Suppressor macrophage treated with lipopolysaccharide for 1 hour (primary cell): ENCODE measurements at regions not wholly inside any gene's neighbourhood (a gene's known extent, or its start where the extent isn't known, plus 50 kb on each side); places are given as distances from the start of the nearest gene placed in this dataset.
A peak's percentile ranks its signal among the peaks of the same experiment; 100 is the strongest.

Source experiments
- DNase-seq, 3 donors: peaks; one replicate each; pipeline ENCODE4 v3.0.0-alpha.2; 2020 to 2022

GRCh38 chr16:86683441-86684194 is 105.3 kb downstream of the FOXL1 start:
- DNase-seq, result no peak

GRCh38 chr16:86685076-86685475 is 106.7 kb downstream of the FOXL1 start:
- no peak for DNase-seq

- DNase-seq, result no peak
Observed at GRCh38 chr16:86690970-86691369, 112.6 kb downstream of the FOXL1 start.

GRCh38 chr16:86692426-86692825 is 114.1 kb downstream of the FOXL1 start:
- DNase-seq, result no peak

GRCh38 chr16:86693033-86693432 is 114.7 kb downstream of the FOXL1 start:
- DNase-seq, result no peak

GRCh38 chr16:86697715-86698114 is 119.4 kb downstream of the FOXL1 start:
- DNase-seq, result no peak

- DNase-seq, result no peak
Observed at GRCh38 chr16:86700046-86700945, 121.9 kb downstream of the FOXL1 start.

DNA sequence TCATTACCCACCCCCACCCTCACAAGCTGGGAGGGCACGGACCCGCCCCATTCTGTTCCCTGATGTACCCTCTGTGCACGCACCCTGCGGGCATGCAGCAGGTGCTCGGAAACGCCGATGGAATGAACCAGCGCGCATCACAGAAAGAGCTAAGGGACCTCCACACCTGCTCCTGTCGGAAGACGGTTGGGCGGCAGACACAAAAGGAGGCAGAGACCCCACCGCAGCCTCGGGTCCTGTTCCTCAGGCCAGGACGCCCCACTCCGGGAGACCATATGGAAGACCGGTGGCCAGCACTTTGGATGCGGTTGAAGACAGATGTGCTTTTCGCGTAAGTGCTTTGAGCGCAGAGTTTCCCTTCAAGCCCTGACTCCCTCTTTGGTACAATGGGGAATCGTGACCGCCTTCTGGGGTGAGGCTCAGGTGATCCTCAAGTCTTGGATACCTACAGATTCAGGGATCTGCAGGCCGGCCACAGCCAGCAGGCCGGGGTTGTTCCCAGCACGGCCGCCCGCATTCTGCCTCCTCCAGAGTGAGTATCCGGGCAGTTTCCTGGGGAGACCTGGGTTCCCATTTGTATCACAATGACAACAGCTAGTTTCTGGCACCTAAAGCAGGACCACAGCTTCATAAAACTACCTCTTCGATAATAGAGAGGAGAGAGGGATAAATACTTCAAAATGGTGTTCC is 123.1 kb downstream of the FOXL1 start:
- no peak for DNase-seq

GRCh38 chr16:86702824-86703588 is 124.7 kb downstream of the FOXL1 start:
- no peak for DNase-seq

DNA sequence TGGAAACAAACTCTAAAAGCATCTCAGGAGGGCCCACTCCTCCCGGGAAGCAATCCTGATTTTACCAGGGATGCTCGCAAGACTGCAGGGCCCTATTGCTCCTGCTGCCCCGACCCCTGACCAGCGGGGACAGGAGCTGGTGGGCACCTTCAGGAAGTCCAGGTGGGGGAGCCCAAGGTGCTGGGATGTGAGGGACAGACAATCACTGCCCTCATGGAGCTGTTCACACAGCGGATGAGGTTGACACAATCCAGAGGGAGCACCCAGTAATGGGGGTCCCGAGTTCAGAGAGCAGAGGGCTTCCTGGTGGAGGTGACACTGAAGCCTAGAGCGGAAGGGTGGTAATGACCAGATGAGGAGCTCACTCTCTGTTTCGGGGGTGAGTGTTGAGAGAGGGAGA is 126.2 kb downstream of the FOXL1 start:
- no peak for DNase-seq

DNA sequence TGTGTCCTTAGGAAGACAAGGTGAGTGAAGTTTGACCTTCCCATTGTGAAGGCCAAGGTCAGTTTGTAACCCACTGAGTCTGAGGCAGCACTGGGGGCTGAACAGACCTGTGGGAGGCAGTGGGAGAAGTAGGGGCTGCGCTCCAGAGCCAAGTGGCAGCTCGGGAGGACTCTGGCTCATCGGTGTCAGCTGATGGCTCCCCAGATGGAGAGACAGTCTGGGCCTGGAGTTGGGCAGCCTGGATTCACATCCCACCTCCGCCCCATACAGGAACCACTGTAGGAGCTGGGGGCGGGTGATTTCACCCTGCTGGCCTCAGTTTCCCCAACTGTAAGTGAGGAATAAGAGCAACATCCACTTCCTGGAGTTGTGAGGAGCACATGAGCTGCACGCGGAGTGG is 128.4 kb downstream of the FOXL1 start:
- no peak for DNase-seq

DNA sequence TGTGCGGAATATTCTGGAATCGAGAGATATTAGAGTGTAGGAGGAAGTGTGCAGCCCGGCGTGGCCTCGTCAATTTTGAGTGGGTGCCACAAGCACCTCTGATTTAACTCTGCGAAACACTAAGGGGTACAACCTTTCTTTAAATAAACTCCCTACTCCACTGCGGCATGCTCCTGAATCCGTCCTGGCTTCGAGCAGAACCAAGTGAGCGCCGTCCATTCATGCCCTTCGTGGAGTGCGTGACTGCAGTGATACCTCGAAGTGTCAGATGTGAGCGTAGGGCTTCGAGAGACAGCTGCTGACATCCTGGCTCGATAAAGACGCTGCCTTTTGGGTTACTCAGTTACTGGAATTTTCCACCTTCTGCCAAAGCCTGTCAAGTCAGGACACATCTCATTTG is 128.8 kb downstream of the FOXL1 start:
- DNase-seq, result no peak

DNA sequence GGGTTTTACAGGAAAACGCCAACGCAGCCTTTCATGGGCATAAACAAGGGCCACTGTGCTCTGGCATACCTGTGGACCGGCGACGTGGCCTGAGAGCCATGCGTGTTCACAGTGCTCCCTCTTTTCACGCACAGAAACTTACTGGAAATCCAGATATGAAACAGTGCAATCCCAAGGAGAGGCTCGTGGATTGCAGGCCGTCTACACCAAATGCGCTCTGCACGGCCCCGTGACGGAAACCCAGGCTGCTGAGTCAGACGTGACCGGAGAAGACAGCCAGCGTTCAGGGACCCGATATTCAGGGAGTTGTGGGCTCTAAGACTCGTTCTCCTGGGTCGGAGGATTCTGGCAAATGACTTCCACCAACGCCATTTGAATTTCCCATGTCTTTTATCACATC is 129.2 kb downstream of the FOXL1 start:
- no peak for DNase-seq

- DNase-seq, result no peak
Observed at GRCh38 chr16:86708431-86708830, 130.1 kb downstream of the FOXL1 start.

DNA sequence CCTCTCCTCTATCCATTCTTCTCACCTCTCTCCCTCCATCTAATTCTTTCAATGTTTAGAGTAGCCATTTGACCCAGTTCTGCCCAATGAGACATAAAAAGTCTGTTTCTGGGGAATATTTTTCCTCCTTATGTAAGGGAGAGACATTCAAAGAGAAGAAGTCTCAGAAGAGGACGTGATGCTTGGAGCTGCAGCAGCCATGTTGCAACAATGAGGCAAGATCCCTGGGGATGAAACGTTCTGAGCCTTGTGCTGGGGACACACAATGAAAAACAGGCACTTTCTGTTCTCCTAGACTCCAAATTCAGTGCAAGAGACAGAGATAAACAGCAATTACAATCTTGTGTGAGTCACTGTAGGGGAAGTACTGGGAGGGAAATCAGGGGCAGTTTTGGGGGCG is 130.8 kb downstream of the FOXL1 start:
- DNase-seq, result peak in 1 of 3 donors; percentile 4

DNA sequence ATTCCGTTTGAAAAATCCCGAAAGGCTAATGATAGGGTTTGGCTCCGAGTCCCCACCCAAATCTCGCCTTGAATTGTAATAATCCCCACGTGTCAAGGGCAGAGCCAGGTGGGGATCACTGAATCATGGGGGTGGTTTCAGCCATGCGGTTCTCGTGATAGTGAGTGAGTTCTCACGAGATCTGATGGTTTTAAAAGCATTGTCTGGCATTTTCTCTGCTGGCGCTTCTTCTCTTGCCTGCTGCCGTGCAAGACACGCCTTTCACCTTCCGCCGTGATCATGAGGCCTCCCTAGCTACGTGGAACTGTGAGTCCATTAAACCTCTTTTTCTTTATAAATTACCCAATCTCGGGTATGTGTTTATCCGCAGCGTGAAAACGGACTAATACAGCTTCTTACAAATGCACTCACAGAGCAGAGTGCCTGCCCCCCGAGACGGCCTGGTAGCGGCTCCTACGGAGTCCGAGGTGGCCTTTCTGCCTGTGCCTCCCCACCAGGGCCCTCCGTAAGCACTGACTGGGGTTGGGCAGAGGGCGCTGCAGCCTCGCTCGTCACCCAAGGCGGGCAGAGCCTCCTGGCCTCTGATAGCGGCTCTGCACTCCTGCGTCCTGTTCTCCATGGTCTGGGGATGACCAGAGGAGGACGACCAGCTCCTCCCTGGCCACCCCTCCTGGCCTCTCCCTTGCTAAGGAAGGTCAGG is 131.7 kb downstream of the FOXL1 start:
- no peak for DNase-seq

- DNase-seq, result no peak
Observed at GRCh38 chr16:86710602-86710950, 132.2 kb downstream of the FOXL1 start.

GRCh38 chr16:86712158-86713009 is 134.0 kb downstream of the FOXL1 start:
- no peak for DNase-seq

- no peak for DNase-seq
Observed at GRCh38 chr16:86713021-86713631, 134.8 kb downstream of the FOXL1 start.

DNA sequence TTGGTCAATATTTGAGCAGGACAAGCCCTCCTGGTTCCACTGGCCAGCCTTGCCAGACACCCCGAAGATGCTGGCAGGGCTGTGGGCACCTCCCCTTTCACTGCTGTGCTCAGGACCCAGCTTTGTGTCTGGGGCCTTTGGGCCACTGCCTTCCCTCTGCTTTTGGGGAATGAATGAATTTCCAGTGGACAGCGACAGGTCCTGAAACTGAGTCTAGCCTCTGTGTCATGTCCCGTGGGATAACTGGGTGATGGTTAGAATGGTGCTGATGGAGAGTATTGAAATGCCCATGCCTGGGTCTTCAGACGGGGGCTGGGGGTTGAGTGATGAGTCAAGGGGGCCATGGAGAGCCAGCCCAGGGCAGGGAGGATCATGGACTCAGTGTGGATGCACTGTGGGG is 135.8 kb downstream of the FOXL1 start:
- DNase-seq, result no peak

- DNase-seq, result no peak
Observed at GRCh38 chr16:86716649-86717048, 138.3 kb downstream of the FOXL1 start.
